ENCODE measurements at regions not wholly inside any gene's neighbourhood (a gene's known extent, or its start where the extent isn't known, plus 50 kb on each side); places are given as distances from the start of the nearest gene placed in this dataset.

DNA sequence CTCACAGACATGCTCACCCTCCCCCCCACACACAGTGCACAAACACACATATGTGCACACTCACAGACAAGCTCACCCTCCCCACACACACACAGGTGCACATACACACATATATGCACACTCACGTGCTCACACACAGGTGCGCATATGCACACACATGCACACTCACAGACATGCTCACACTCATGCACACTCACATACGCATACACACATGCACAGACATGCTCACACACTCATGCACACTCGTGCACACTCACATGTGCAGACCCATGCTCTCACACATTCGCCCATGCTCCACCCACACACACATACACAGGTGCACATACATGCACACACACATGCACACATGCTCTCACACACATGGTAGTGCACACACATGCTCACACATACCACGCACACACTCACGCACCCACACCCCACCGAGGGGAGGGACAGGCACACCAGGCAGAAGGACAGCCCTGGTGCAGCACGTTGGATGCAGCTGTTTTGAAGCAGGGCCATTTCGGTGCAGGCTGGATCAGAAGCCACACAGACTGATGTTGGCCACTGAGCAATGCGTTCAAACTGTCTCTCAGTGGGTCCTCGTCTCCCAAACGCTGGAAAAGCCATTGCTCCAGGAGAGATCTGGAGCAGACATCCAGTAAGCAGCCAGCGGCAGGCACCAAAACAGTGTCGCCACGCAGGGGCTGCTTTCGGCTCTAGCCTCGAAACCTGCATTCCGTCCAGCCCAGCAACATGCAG, 86.2 kb upstream of the ZNF469 start:
- no peak for TF ChIP-seq YY1 (IDR thresholded peaks at IDR 0.05; ENCODE audit: low read depth)
- no peak for TF ChIP-seq RAD21 (IDR thresholded peaks at IDR 0.05; ENCODE audit: low read depth)
- no peak for TF ChIP-seq TCF12 (IDR thresholded peaks at IDR 0.05; ENCODE audit: low read depth)
- TF ChIP-seq TAF1 (IDR thresholded peaks at IDR 0.05; ENCODE audit: low read depth) = no peak
- TF ChIP-seq, protein P1, sequence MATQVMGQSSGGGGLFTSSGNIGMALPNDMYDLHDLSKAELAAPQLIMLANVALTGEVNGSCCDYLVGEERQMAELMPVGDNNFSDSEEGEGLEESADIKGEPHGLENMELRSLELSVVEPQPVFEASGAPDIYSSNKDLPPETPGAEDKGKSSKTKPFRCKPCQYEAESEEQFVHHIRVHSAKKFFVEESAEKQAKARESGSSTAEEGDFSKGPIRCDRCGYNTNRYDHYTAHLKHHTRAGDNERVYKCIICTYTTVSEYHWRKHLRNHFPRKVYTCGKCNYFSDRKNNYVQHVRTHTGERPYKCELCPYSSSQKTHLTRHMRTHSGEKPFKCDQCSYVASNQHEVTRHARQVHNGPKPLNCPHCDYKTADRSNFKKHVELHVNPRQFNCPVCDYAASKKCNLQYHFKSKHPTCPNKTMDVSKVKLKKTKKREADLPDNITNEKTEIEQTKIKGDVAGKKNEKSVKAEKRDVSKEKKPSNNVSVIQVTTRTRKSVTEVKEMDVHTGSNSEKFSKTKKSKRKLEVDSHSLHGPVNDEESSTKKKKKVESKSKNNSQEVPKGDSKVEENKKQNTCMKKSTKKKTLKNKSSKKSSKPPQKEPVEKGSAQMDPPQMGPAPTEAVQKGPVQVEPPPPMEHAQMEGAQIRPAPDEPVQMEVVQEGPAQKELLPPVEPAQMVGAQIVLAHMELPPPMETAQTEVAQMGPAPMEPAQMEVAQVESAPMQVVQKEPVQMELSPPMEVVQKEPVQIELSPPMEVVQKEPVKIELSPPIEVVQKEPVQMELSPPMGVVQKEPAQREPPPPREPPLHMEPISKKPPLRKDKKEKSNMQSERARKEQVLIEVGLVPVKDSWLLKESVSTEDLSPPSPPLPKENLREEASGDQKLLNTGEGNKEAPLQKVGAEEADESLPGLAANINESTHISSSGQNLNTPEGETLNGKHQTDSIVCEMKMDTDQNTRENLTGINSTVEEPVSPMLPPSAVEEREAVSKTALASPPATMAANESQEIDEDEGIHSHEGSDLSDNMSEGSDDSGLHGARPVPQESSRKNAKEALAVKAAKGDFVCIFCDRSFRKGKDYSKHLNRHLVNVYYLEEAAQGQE (IDR thresholded peaks at IDR 0.05; ENCODE audit: low read depth) = no peak
- TF ChIP-seq CEBPB (IDR thresholded peaks at IDR 0.05) = no peak
- TF ChIP-seq CREB1 (IDR thresholded peaks at IDR 0.05; ENCODE audit: low read depth) = no peak
- no peak for TF ChIP-seq NFIC (IDR thresholded peaks at IDR 0.05)

Data from Ishikawa (cell line).